Limb (tissue), 2 donors: ENCODE measurements at regions not wholly inside any gene's neighbourhood (a gene's known extent, or its start where the extent isn't known, plus 50 kb on each side); places are given as distances from the start of the nearest gene placed in this dataset.

Experiments
- DNase-seq, 2 donors: peaks; one replicate each; pipeline ENCODE4 v3.0.0-alpha.2; 2016; ENCODE audit errors: extremely low spot score in 2 of 2

DNA sequence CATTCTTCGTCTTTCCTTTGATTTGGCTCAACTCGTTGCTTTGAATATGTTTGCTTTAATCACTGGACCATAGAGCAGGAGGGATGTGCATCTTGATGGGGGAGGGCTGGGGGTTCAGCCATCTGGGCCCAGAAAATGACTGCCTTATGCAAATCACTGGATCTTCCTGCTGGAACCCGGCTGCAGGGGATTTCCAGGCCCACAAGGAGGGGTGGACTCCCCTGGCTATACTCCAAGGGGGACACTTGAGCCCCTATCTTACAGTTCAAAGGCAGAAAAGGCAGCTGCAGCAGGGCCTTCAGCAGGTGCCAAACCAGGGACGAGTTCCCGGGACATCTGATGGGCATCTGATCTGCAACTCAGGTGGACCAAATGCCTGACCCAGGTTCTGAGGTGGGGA lies 122.5 kb downstream of the DICER1 start:
- DNase-seq = no peak

DNA sequence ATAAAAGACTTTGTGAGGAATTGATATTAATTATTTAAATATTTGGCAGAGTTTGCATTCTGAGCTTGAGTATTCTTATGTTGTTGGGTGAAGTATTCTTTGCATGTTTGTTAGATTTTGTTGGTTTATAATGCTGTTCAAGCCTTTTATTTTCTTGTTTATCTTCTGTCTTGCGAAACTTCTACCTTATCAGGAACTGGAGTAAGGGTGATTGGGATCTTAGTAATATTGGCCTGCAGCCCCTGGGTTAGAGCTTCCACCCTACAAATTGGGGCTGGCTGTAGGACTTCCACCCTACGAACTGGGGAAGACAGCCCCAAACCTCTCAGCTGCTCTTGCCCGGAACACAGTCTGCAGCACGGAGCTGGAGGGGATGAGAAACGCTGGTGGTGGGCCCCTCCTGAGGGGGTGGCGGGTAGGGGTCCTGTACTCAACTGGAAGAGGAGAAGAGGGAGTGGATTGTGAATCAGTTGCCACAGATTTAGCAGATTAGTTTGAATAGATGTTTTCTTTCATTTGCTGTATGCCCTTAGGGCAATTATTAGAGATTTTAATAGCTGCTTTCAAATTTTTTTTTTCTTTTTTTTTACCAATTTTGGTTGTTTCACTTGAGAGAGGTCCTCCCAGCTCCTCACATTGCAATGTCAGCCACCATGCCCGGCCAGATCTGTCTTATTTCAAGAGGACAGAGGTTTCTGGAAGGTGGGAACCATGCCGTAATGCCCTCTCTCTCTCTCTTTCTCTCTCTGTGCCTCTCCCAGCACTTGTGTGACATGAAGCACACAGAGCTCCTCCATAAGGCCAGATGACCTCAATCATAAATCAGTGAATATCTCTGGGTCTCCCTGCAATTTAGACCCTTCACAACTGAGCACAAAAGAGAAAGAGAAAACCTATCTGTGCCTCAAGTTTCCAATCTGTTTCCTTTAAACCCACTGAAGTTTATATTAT lies 123.4 kb downstream of the DICER1 start:
- no peak for DNase-seq

DNA sequence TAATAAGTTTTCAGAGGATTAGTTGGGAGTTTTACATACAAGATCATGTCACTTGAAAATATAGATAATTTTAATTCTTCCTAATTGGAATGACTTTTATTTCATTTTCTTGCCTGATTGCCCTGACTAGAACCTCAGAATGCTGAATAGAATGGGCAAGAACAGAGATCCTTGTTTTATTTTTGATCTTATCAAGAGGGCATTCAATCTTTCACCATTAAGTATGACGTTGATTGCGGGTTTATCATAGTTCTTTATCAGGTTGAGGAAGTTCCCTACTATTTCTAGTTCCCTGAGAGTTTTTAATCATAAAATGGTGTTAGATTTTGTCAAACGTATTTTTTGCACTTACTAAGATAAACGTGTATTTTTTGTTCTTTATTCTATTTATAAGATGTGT lies 124.3 kb downstream of the DICER1 start:
- DNase-seq = no peak

DNA sequence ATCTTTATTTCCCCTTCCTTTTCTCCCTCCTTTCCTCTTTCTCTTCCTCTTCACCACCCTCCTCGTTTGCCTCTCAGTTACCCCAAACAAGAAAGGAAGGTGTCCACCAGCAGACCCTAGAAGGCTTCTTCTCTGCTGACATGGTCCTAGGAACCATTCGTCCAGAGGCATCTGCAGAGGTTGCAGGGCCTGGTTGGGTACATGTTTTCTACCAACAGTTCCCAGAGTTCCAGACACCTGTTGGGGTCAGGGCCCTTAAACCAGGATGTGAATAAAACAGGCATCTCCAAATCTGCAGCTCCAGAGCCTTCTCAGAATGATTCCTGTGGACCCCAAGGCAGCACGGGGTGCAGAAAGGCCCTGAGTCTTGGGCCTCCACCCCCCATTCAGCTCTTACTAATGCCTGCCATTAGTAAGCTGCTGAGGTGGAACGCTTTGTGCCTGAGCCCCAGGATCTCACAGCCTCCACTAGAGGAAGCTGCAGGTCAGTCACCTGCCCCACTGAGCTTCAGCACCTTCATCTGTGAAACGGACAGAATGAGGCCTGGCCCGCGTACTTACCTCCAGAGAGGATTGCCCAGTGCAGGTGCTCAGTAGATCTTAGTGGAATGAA lies 130.4 kb downstream of the DICER1 start:
- no peak for DNase-seq

DNA sequence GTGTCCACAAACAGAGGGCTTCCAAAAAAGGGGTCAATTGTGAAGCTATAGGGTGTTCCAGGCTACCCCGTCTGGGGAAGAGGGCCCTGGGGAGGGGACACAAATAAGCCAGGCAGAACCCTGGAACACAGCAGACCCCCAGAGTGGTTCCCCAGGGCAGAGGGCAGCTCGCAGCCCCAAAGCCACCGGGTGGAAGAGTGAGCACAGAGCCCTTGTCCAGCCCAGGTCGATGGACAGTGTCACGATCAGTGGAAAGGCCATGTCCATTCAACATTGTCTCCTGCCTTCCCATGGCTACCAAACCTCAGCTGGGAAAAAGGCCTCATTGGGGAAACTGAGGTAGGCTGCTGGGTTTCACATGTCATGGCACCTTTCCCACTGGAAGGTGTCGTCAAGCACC lies 131.4 kb downstream of the DICER1 start:
- DNase-seq = no peak

DNA sequence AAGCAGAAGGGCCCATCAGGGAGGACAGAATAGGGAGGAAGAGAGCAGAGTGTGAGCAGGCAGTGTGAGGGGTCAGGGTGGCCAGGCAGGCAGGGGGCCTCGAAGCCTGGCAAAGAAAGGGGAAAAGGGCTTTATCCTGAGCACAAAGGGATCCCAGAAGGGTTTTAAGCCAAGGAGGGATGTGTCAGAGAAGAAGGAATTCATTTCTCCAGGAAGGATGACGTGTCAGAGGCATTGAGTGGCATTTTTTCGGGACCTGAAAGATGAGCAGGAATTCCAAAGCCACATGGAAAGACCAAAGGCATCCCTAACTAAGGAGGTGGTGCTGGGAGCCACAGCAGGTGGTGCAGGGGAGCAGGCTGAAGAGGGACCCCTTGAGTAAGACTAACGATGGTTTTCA lies 132.1 kb downstream of the DICER1 start:
- no peak for DNase-seq

DNA sequence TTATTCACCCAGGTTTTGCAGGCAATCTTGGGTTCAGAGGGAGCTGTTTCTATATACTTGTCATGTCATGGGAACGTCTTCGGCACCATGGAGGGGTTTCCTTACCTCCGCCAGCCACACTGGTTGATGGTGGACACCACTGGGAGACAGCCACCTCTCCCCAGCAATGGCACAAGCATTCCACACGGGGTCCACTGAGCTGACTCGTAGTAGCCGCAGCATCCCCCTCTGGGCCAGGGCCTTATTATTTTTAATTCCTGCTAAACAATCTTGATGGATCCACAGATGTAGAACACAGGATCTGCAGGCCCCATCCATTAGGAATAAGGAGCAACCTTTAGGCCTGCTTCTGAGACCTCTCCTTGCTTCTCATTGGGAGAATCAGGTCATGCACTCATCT lies 132.9 kb downstream of the DICER1 start:
- DNase-seq = no peak

DNA sequence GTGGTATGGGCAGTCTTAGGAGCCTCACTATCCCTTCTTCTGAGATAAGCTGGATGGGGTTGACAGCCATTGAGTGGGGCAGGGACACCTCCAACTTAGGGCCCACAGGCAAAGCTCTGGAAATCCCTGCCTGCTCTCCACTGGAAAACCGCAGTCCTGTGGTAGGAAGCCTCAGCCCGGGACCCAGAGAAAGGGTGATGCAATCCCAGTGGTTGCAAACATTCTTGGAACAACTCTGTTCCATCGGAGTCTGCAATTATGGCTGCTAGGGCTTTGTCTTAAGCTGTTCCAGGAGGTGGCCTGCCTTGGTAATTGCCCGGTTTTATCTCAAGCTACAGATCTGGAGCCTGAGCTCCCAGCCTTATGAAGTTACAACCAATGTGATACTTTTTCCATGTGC lies 133.4 kb downstream of the DICER1 start:
- no peak for DNase-seq

DNA sequence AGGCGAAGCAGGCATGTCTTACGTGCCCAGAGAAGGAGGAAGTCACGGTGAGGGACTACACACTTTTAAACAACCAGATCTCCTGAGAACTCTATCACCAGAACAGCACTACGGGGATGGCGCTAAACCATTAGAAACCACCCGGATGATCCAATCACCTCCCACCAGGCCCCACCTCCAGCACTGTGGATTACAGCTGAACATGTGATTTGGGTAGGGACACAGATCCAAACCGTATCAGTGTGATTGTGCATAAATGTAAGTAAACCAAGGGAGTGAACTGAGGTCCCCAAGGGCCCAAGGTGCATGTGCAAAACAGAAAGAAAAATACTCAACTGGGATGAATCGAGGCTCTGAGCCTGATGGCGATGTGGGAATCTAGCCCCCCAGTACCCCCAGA lies 134.2 kb downstream of the DICER1 start:
- no peak for DNase-seq

DNA sequence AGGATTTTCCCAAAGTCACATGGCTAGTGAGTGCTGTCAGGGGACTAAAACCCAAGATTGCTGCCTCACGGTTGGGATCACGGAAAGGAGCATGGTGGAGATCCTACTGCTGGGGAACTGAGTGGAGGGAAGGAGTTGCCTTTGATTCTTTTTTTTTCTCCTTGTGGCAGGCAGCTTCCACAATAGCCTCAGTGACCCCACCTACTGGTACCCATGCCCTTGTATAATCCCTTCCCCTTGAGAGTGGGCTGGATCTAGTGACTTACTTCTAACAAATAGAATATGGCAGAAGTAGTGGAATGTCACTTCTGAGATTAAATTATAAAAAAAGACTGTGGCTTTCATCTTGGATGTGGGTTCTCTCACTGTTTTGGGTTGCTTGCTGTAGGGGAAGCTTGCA lies 135.7 kb downstream of the DICER1 start:
- DNase-seq = no peak

DNA sequence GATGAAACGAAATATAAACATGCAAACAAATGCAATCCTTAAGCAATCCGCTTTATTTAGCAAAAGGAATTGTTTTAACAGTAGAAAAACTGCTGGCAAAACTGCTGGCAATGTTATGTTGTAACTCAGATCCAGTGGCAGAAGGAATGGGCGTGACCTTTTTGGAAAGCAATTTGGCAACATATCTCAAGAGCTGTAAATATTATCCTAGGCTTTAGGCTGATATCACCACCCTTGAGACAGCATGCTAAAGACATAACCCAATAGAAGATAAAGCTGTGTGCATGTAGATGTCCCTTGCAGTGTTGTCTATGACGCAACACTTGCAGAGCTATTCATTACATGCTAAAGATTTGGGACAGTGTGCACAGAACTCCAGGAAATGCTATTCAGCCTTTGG lies 138.5 kb downstream of the DICER1 start:
- no peak for DNase-seq

DNA sequence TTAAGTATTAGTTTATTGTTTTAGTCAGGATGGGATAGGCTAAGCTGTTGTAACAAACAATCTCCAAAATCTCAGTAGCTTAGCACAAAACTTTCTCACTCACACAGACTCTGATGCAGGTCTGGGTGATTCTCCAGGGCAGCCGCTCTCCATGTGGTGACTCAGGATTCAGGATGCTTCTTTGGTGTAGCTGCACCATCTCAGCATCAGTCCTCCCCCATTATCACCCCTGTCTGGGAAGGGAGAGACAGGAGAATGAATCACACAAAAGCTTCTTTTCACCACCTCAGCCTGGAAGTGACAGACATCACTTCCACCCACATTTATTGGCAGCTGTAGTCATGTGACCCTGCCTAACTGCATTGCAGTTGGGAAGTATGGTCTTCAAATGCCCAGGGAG lies 142.3 kb downstream of the DICER1 start:
- DNase-seq = no peak

DNA sequence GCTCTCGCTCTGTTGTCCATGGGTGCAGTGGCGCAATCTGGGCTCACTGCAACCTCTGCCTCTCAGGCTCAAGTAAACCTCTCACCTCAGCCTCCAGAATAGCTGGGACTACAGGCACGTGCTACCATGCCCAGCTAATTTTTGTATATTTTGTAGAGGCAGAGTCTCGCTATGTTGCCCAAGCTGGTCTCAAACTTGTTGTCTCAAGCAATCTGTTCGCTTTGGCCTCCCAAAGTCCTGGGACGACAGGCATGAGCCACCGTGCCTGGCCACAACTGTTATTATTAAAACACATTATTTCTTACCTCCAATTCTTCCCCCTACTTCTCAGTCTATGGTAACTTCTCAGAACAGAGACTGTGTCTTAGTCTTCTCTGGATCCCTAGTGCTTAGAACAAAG lies 143.3 kb downstream of the DICER1 start:
- no peak for DNase-seq

DNA sequence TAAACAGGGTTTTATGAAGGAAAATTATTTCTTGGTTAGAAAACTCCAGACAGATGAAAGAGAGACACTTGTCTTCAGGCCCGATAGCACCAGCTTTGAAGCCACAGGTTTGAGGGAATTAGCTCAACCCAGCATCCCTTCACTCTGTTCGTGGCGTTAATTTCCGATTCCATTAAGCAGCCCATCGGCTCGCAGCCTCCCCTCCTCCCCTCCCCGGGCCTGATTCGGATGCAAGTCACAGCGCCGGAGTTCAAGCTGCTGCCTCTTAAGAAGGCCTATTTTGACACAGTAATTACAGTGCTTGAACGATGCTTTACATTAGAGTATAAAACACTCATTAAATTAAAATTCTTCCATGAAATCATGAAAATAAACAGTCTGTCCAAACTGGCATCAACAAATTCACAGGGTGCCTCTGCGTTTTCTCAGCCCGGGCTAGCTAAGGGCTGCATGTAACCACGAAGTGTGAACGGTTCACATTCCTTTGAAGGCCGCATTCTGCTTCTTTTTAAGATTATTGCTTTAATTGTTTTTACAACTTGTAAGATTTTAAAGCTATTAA lies 145.8 kb downstream of the DICER1 start:
- peak in 1 of 2 donors; percentile 51 for DNase-seq

DNA sequence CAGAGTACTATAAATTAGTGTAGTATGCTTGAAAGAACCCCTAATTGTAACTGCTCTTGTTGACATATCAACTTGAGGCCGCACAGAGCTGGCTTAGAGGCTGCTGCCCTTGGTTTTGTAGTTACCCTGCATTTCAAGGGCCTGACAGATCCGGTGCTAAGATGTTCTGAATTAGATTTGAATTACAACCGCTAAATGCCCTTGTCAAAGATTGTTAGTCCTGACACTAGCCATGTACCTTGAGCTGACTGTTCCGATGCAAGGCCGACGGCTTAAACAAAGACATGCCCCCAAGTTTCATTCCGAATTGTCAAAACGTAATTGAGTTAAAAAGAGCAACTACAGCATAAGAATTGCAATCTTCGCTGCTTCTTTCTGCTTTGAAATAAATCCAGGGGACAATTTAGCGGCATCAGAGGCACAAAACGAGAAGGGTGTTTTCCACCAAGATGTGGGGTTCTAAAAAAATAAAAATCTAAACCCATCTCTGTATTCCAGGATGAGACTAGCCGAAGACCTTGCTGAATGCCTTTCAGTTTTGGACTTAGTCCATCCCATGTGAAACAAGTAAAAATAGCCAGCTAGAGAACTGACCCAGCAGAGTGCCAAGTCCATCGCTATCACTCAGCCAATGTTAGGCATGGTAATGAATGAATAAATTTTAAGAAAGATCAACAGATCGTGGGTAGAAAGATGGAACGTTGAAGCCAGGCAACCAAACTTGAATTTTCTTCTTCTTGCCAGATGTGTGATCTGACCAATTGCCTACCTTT lies 148.7 kb downstream of the DICER1 start:
- no peak for DNase-seq

DNA sequence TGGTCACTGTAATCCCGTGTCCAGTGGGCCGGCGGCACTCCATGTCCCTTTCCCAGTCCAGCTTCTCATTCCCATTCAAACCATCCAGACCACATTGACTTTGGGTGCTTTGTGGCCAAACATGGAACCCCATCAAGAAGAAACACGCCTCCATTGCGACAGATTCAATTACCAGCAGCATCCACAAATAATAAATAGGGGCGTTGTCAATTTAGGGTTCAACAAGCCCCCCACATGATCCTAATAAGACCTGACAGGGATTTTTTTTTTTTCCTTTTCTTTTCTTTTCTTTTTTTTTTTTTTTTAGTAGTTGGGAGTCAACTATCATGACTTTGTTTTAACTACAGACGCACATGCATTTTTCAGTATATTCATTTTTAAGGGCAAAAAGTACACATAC lies 149.4 kb downstream of the DICER1 start:
- no peak for DNase-seq

DNA sequence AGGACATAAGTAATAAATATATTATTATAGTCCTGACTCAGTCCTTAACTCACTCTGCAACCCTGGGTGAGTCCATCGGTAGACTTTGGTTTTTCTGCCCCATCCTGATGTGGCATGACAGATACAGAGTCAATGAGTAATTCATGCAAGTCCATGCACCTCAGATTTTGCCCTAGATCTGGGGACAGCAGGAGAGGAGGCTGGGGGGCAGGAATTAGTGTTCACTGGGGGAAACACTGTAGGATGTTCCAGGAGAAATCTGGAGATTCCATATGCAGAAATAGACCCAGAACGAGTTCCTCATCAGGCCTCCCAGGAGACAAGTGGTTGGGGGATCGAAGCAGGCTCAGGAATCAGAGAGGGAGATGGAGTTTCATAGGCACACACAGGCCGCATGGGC lies 150.8 kb downstream of the DICER1 start:
- no peak for DNase-seq

DNA sequence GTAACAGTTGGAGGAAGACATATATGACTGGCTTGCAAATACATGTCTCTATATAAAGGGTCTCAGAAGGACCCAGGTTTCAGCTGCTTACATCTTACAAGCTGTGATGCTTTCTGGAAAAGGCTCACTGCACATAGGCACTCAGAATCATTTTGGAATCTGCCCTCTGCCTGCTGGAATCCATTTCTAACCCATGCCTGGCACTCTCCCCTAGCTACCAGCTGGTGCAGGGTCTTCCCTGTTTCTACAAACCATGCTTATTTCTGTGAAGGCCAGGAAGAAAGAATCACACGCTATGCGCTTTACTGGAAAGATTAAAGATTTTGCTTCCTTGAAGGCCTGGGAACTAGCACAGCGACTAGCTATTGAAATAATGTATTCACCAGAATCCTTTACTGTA lies 151.3 kb downstream of the DICER1 start:
- DNase-seq = no peak

DNA sequence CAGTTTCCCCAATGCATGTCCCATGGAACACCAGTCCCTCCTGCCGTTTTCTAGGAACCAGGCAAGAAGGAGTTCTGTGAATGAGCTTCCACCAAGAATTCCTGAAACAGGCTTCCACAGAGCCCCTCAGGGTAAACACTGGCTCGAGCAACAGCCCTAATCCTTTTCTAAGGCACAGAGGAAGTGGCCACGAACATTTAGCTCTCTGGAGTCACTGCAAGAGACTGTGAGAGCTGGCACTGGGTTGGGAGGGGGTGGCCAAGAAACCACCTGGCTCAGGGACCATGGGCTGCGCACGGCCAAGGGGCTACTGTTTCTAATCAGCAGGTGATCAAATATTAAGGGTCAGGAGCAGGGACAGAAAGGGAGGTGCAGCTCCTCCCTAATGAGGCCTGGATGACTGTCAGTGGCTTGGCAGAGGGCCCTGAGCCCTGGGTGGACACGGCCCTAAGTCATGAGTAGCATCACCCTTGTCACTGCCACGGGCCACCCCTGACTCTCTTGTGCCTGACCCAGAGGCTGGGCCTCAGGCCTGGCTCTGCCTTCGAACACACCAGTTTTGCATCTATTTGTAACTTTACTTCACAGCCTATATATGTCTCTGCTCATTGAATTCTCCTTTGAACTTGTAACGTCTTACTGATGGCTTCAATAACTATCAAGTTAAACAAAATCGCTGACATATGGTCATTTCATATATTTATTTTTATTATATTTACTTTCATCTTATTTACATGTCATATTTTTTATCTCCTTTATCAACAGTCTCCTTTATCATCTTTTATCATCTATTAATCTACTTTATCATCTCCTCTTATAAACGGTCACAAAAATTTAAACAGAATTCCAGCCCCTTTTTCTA lies 154.0 kb downstream of the DICER1 start:
- DNase-seq = no peak

DNA sequence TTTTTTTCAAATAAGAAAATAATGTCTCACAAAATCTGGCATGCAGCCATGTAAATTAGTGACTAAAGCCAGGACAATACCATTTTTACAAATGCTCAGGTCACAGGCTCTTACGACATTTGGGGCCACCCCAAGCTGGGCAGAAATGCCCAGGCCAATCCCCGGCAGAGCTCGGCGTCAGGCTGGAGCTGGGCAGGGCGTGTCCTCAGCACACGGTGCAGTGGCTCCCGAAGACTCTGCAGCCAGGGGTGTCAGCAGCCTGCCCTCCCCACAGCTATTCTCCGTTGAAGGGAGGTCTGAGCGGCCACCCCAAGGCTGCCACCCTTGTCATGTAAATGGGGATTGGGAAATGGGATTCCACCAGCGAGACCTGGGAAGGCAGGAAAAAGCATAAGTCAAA lies 158.6 kb downstream of the DICER1 start:
- DNase-seq = no peak

DNA sequence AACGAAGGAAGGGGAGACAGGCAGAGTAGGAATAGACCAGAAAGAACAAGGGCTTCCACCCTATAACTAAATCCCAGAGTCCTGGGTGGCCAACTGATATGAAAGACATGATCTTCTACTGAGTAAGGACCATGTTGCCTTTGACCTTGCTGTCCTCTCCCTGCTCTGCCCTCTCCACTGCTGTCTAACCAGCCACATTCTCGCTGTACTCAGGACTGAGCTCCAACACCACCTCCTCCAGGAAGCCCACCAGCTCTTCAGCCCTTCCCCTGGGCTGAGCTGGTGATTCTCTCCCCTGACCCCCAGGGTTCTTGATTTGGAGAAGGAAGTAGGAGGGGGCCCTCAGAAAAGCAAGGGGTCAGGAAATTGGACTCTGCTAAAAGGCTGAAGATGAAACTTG lies 159.2 kb downstream of the DICER1 start:
- no peak for DNase-seq
